Stimulated activated naive CD8-positive, alpha-beta T cell treated with anti-CD3 and anti-CD28 coated beads, Interleukin-15, amount 100 ng/mL, for 72 hours (primary cell): ENCODE measurements at regions not wholly inside any gene's neighbourhood (a gene's known extent, or its start where the extent isn't known, plus 50 kb on each side); places are given as distances from the start of the nearest gene placed in this dataset.

Experiments
- ATAC-seq: fragments of 150-1000 bp; cut with Tn5 transposase; 2 replicates; pipeline ENCODE4 v1.10.0; 2021; ENCODE audit warnings: mild to moderate bottlenecking, moderate library complexity
- DNase-seq, 2 donors: peaks; one replicate each; pipeline ENCODE4 v3.0.0; 2021 to 2022
- H3K27ac Mint-ChIP-seq, 2 donors: one replicate each; pipeline ENCODE4 v1.8.0; 2022; ENCODE audit warnings: mild to moderate bottlenecking in 2 of 2, mixed read lengths in 2 of 2, moderate library complexity in 2 of 2
- H3K27me3 Mint-ChIP-seq: one replicate; pipeline ENCODE4 v1.8.0; 2022; ENCODE audit warnings: mixed read lengths
- H3K4me1 Mint-ChIP-seq: one replicate; pipeline ENCODE4 v1.8.0; 2022; ENCODE audit warnings: mild to moderate bottlenecking, mixed read lengths
- H3K4me3 Mint-ChIP-seq, 2 donors: one replicate each; pipeline ENCODE4 v1.8.0; 2022; ENCODE audit warnings: mild to moderate bottlenecking in 2 of 2, mixed read lengths in 2 of 2, moderate library complexity in 1 of 2
- H3K9me3 Mint-ChIP-seq, 2 donors: one replicate each; pipeline ENCODE4 v1.8.0; 2022; ENCODE audit warnings: mixed read lengths in 2 of 2

GRCh38 chr4:14018191-14018853 is 390.8 kb upstream of the BOD1L1 start:
- DNase-seq (no peak), ATAC-seq (no peak)
- peaks cover 17% of the 10 kb centered on the region for H3K27me3 Mint-ChIP-seq
- H3K4me3 Mint-ChIP-seq: no peak overlapping the region
- no peaks in the 10 kb centered on the region for H3K4me1 Mint-ChIP-seq
- no peak overlapping the region for H3K27ac Mint-ChIP-seq
- H3K9me3 Mint-ChIP-seq: peaks cover 0 to 14% of the 10 kb centered on the region in 2 donors

GRCh38 chr4:14022456-14022855 is 394.9 kb upstream of the BOD1L1 start:
- no peak for DNase-seq
- H3K27ac Mint-ChIP-seq: no peak overlapping the region
- ATAC-seq: no peak
- no peak overlapping the region for H3K4me3 Mint-ChIP-seq
- no peaks in the 10 kb centered on the region for H3K4me1 Mint-ChIP-seq
- no peaks in the 10 kb centered on the region for H3K9me3 Mint-ChIP-seq
- peaks cover 17% of the 10 kb centered on the region for H3K27me3 Mint-ChIP-seq

GRCh38 chr4:14023036-14023435 is 395.5 kb upstream of the BOD1L1 start:
- no peak overlapping the region for H3K4me3 Mint-ChIP-seq
- H3K27ac Mint-ChIP-seq: peak overlapping the region in 1 of 2 donors; percentile 37
- H3K27me3 Mint-ChIP-seq: peaks cover 17% of the 10 kb centered on the region
- no peaks in the 10 kb centered on the region for H3K4me1 Mint-ChIP-seq
- DNase-seq (no peak), ATAC-seq (no peak)
- H3K9me3 Mint-ChIP-seq: no peaks in the 10 kb centered on the region

GRCh38 chr4:14023896-14024295 is 396.4 kb upstream of the BOD1L1 start:
- no peaks in the 10 kb centered on the region for H3K9me3 Mint-ChIP-seq
- H3K27ac Mint-ChIP-seq: no peak overlapping the region
- H3K4me1 Mint-ChIP-seq: no peaks in the 10 kb centered on the region
- peaks cover 10% of the 10 kb centered on the region for H3K27me3 Mint-ChIP-seq
- ATAC-seq: no peak
- H3K4me3 Mint-ChIP-seq: no peak overlapping the region
- no peak for DNase-seq

- no peaks in the 10 kb centered on the region for H3K4me1 Mint-ChIP-seq
- peaks cover 2% of the 10 kb centered on the region for H3K27me3 Mint-ChIP-seq
- DNase-seq (no peak), ATAC-seq (no peak)
- H3K4me3 Mint-ChIP-seq: no peak overlapping the region
- H3K27ac Mint-ChIP-seq: no peak overlapping the region
- H3K9me3 Mint-ChIP-seq: no peaks in the 10 kb centered on the region
Observed at GRCh38 chr4:14025111-14025510, 397.6 kb upstream of the BOD1L1 start.

- Mint-ChIP-seq H3K27ac (no peak overlapping the region), H3K27me3 (no peaks in the 10 kb centered on the region), H3K9me3 (no peaks in the 10 kb centered on the region), H3K4me3 (no peak overlapping the region), H3K4me1 (no peaks in the 10 kb centered on the region)
- no peak for ATAC-seq
- no peak for DNase-seq
Observed at GRCh38 chr4:14025891-14026290, 398.4 kb upstream of the BOD1L1 start.

- Mint-ChIP-seq H3K4me3 (no peak overlapping the region), H3K4me1 (no peaks in the 10 kb centered on the region), H3K27me3 (no peaks in the 10 kb centered on the region)
Observed at GRCh38 chr4:14028862-14029261, 401.3 kb upstream of the BOD1L1 start.

GRCh38 chr4:14035076-14035475 is 407.6 kb upstream of the BOD1L1 start:
- no peaks in the 10 kb centered on the region for H3K9me3 Mint-ChIP-seq
- DNase-seq (no peak), ATAC-seq (no peak)
- H3K4me1 Mint-ChIP-seq: no peaks in the 10 kb centered on the region
- no peak overlapping the region for H3K4me3 Mint-ChIP-seq
- no peaks in the 10 kb centered on the region for H3K27me3 Mint-ChIP-seq
- H3K27ac Mint-ChIP-seq: no peak overlapping the region

More at GRCh38 chr4:14028862-14029261, 401.3 kb upstream of the BOD1L1 start:
- DNase-seq: no peak
- no peak for ATAC-seq
- no peak overlapping the region for H3K27ac Mint-ChIP-seq
- H3K9me3 Mint-ChIP-seq: no peaks in the 10 kb centered on the region

GRCh38 chr4:14043203-14043602 is 415.7 kb upstream of the BOD1L1 start:
- Mint-ChIP-seq H3K9me3 (no peaks in the 10 kb centered on the region), H3K4me3 (no peak overlapping the region), H3K4me1 (no peaks in the 10 kb centered on the region), H3K27me3 (peaks cover 8% of the 10 kb centered on the region), H3K27ac (no peak overlapping the region)
- no peak for DNase-seq
- ATAC-seq: no peak

GRCh38 chr4:14046642-14047041 is 419.1 kb upstream of the BOD1L1 start:
- DNase-seq (no peak), ATAC-seq (no peak)
- peaks cover 8% of the 10 kb centered on the region for H3K27me3 Mint-ChIP-seq
- no peaks in the 10 kb centered on the region for H3K4me1 Mint-ChIP-seq
- no peak overlapping the region for H3K27ac Mint-ChIP-seq
- H3K9me3 Mint-ChIP-seq: no peaks in the 10 kb centered on the region
- H3K4me3 Mint-ChIP-seq: no peak overlapping the region

GRCh38 chr4:14047840-14048239 is 420.3 kb upstream of the BOD1L1 start:
- ATAC-seq (no peak), DNase-seq (no peak)
- Mint-ChIP-seq H3K4me1 (no peaks in the 10 kb centered on the region), H3K9me3 (no peaks in the 10 kb centered on the region), H3K4me3 (no peak overlapping the region), H3K27me3 (peaks cover 8% of the 10 kb centered on the region), H3K27ac (peak overlapping the region in 1 of 2 donors; percentile 29)

- Mint-ChIP-seq H3K4me3 (no peak overlapping the region), H3K9me3 (no peaks in the 10 kb centered on the region), H3K27me3 (peaks cover 8% of the 10 kb centered on the region), H3K27ac (no peak overlapping the region), H3K4me1 (no peaks in the 10 kb centered on the region)
- DNase-seq (no peak), ATAC-seq (no peak)
Observed at GRCh38 chr4:14049946-14050345, 422.4 kb upstream of the BOD1L1 start.

- ATAC-seq (no peak), DNase-seq (no peak)
- H3K4me1 Mint-ChIP-seq: no peaks in the 10 kb centered on the region
- H3K9me3 Mint-ChIP-seq: no peaks in the 10 kb centered on the region
- H3K27me3 Mint-ChIP-seq: no peaks in the 10 kb centered on the region
- no peak overlapping the region for H3K27ac Mint-ChIP-seq
- no peak overlapping the region for H3K4me3 Mint-ChIP-seq
Observed at GRCh38 chr4:14053291-14053690, 425.8 kb upstream of the BOD1L1 start.

GRCh38 chr4:14054391-14054790 is 426.9 kb upstream of the BOD1L1 start:
- Mint-ChIP-seq H3K9me3 (no peaks in the 10 kb centered on the region), H3K27me3 (no peaks in the 10 kb centered on the region), H3K4me3 (no peak overlapping the region), H3K4me1 (no peaks in the 10 kb centered on the region), H3K27ac (no peak overlapping the region)
- no peak for ATAC-seq
- no peak for DNase-seq

- ATAC-seq (no peak), DNase-seq (no peak)
- Mint-ChIP-seq H3K4me3 (no peak overlapping the region), H3K27ac (no peak overlapping the region), H3K27me3 (no peaks in the 10 kb centered on the region), H3K4me1 (no peaks in the 10 kb centered on the region), H3K9me3 (no peaks in the 10 kb centered on the region)
Observed at GRCh38 chr4:14059006-14059405, 431.5 kb upstream of the BOD1L1 start.

- H3K4me3 Mint-ChIP-seq: no peak overlapping the region
- no peaks in the 10 kb centered on the region for H3K9me3 Mint-ChIP-seq
- no peak for ATAC-seq
Observed at GRCh38 chr4:14064984-14065383, 437.5 kb upstream of the BOD1L1 start.

GRCh38 chr4:14065406-14065805 is 437.9 kb upstream of the BOD1L1 start:
- ATAC-seq (no peak), DNase-seq (no peak)
- H3K4me3 Mint-ChIP-seq: no peak overlapping the region
- no peaks in the 10 kb centered on the region for H3K27me3 Mint-ChIP-seq
- no peaks in the 10 kb centered on the region for H3K9me3 Mint-ChIP-seq
- H3K4me1 Mint-ChIP-seq: no peaks in the 10 kb centered on the region
- H3K27ac Mint-ChIP-seq: no peak overlapping the region

More at GRCh38 chr4:14064984-14065383, 437.5 kb upstream of the BOD1L1 start:
- DNase-seq: no peak
- H3K27me3 Mint-ChIP-seq: no peaks in the 10 kb centered on the region
- H3K4me1 Mint-ChIP-seq: no peaks in the 10 kb centered on the region
- no peak overlapping the region for H3K27ac Mint-ChIP-seq
